HUDEP-2 (cell line): ENCODE measurements at regions not wholly inside any gene's neighbourhood (a gene's known extent, or its start where the extent isn't known, plus 50 kb on each side); places are given as distances from the start of the nearest gene placed in this dataset.

ENCODE experiments used
- DNase-seq, 76 experiments: peaks; one replicate each; lab custom pipeline; 2025; ENCODE audit not compliant: unreplicated experiment in 76 of 76; lab: John Stamatoyannopoulos, UW

- DNase-seq, result no peak
These were observed 374.7 kb downstream of the KLF5 start for GRCh38 chr13:73433458-73433857.

GRCh38 chr13:73429701-73430100 is 370.9 kb downstream of the KLF5 start:
- DNase-seq, result no peak

- no peak for DNase-seq
These were observed 369.9 kb downstream of the KLF5 start for GRCh38 chr13:73428706-73429105.

GRCh38 chr13:73428137-73428536 is 369.3 kb downstream of the KLF5 start:
- DNase-seq, result no peak

- DNase-seq, result no peak
These were observed 364.2 kb downstream of the KLF5 start for GRCh38 chr13:73422973-73423372.

- DNase-seq, result no peak
These were observed 362.6 kb downstream of the KLF5 start for GRCh38 chr13:73421310-73421912.

- no peak for DNase-seq
These were observed 360.4 kb downstream of the KLF5 start for GRCh38 chr13:73419186-73419585.

- DNase-seq, result no peak
These were observed 358.3 kb downstream of the KLF5 start for GRCh38 chr13:73417012-73417615.

- no peak for DNase-seq
These were observed 357.3 kb downstream of the KLF5 start for GRCh38 chr13:73416093-73416492.

GRCh38 chr13:73413656-73414055 is 354.9 kb downstream of the KLF5 start:
- DNase-seq, result no peak

GRCh38 chr13:73412933-73413332 is 354.1 kb downstream of the KLF5 start:
- no peak for DNase-seq

- no peak for DNase-seq
These were observed 352.4 kb downstream of the KLF5 start for GRCh38 chr13:73411067-73411809.

- no peak for DNase-seq
These were observed 347.6 kb downstream of the KLF5 start for GRCh38 chr13:73406454-73406853.

- no peak for DNase-seq
These were observed 345.8 kb downstream of the KLF5 start for GRCh38 chr13:73404581-73404980.

GRCh38 chr13:73403355-73404120 is 344.7 kb downstream of the KLF5 start:
- no peak for DNase-seq

GRCh38 chr13:73401769-73402168 is 343.0 kb downstream of the KLF5 start:
- no peak for DNase-seq

- no peak for DNase-seq
These were observed 340.8 kb downstream of the KLF5 start for GRCh38 chr13:73399347-73400216.

GRCh38 chr13:73397496-73398305 is 338.9 kb downstream of the KLF5 start:
- DNase-seq, result no peak

GRCh38 chr13:73394066-73394465 is 335.3 kb downstream of the KLF5 start:
- no peak for DNase-seq

GRCh38 chr13:73390100-73390499 is 331.3 kb downstream of the KLF5 start:
- no peak for DNase-seq
